HepG2 (cell line): ENCODE measurements at regions not wholly inside any gene's neighbourhood (a gene's known extent, or its start where the extent isn't known, plus 50 kb on each side); places are given as distances from the start of the nearest gene placed in this dataset.
"Not testable (repeated sequence)": the region's sequence is repeated elsewhere in the genome, so short reads cannot be mapped to it uniquely, and the experiment has no call there.

ENCODE experiments used
- ATAC-seq: fragments of 200-7000 bp; cut with Tn5 transposase; 3 replicates; pipeline ENCODE4 v1.9.1; 2020; ENCODE audit warnings: mild to moderate bottlenecking, moderate library complexity
- BruUV-seq: library from RNA; stranded (reverse); fragments of 400-500 nt; replicated peaks from 2 replicates; lab custom pipeline; 2021; lab: Mats Ljungman, UMichigan
- CTCF ChIA-PET: fragments of 300-600 bp; formaldehyde crosslinking; extraction: SDS; loops from one replicate; lab custom pipeline; 2021; ENCODE audit warnings: low total read pairs, inconsistent platforms, low intra/inter-chr PET ratio; lab: Yijun Ruan, JAX
- POLR2A ChIA-PET: fragments of 350-600 bp; sonication (Branson Sonifier 250); formaldehyde crosslinking; loops from one replicate; lab custom pipeline; 2020; ENCODE audit warnings: antibody characterized with exemption, inconsistent platforms; lab: Yijun Ruan, JAX
- DNase-seq: peaks from one replicate; pipeline ENCODE4 v3.0.0-alpha.2; 2015; ENCODE audit warnings: low spot score
- FAIRE-seq: peaks from 3 replicates; lab custom pipeline; 2011; peaks lifted over from hg19 to GRCh38; lab: Jason Lieb, UNC
- H2AFZ ChIP-seq: one replicate; pipeline ENCODE4 v1.6.1; 2011; ENCODE audit warnings: low read length, inconsistent platforms
- H3K27ac ChIP-seq: fragments of 300-600 bp; 3 replicates; pipeline ENCODE4 v1.8.0; 2011; ENCODE audit warnings: mixed run types, mild to moderate bottlenecking, mixed read lengths, low read length, inconsistent platforms; ENCODE audit not compliant: insufficient read depth; ENCODE audit errors: extremely low read length
- H3K27me3 ChIP-seq, 2 experiments: fragments of 200-600 bp in 1 of 2; 2 replicates in 1 of 2; 3 replicates in 1 of 2; pipeline versions ENCODE4 v1.6.0 to v1.8.0; 2011; ENCODE audit warnings: low read length in 2 of 2, mild to moderate bottlenecking in 2 of 2, moderate library complexity in 2 of 2, inconsistent platforms in 1 of 2; ENCODE audit not compliant: insufficient read depth in 2 of 2, control insufficient read depth in 1 of 2
- H3K36me3 ChIP-seq, 2 experiments: fragments of 200-600 bp in 1 of 2; replicated peaks in 1 of 2; 2 replicates in 1 of 2; 3 replicates in 1 of 2; pipeline versions ENCODE4 v1.5.1 to v1.8.0; 2011; ENCODE audit warnings: low read length in 2 of 2, inconsistent platforms in 1 of 2; ENCODE audit not compliant: insufficient read depth in 2 of 2, control insufficient read depth in 1 of 2
- H3K4me1 ChIP-seq: 2 replicates; pipeline ENCODE4 v1.5.1; 2012; ENCODE audit warnings: low read length, inconsistent platforms; ENCODE audit not compliant: insufficient read depth
- H3K4me2 ChIP-seq: 2 replicates; pipeline ENCODE4 v1.6.0; 2011; ENCODE audit warnings: low read depth, low read length, inconsistent platforms
- H3K4me3 ChIP-seq, 3 experiments: fragments of 200-600 bp in 1 of 3; sonication (generic), shearing (Covaris generic) in 1 of 3; replicated peaks in 1 of 3; 2 replicates each; pipeline ENCODE4 v1.5.1; 2011 to 2016; ENCODE audit warnings: low read length in 3 of 3, inconsistent platforms in 2 of 3, low read depth in 2 of 3, mild to moderate bottlenecking in 2 of 3, control low read depth in 1 of 3, mixed read lengths in 1 of 3; ENCODE audit not compliant: insufficient read depth in 1 of 3
- H3K79me2 ChIP-seq: one replicate; pipeline ENCODE4 v1.6.1; 2011; ENCODE audit warnings: low read length, inconsistent platforms; ENCODE audit not compliant: insufficient read depth
- H3K9ac ChIP-seq: 2 replicates; pipeline ENCODE4 v1.6.0; 2011; ENCODE audit warnings: mild to moderate bottlenecking, low read depth, low read length, inconsistent platforms; ENCODE audit not compliant: insufficient read depth
- H3K9me3 ChIP-seq: 2 replicates; pipeline ENCODE4 v1.5.1; 2012; ENCODE audit warnings: mild to moderate bottlenecking, low read length
- H4K20me1 ChIP-seq: 2 replicates; pipeline ENCODE4 v1.6.0; 2011; ENCODE audit warnings: inconsistent platforms, mild to moderate bottlenecking, low read length, moderate library complexity; ENCODE audit not compliant: insufficient read depth
- SP1 ChIP-seq, 2 experiments: fragments of 450-650 bp in 1 of 2; sonication (generic) in 1 of 2; formaldehyde crosslinking in 1 of 2; IDR thresholded peaks; 2 replicates each; pipeline versions ENCODE4 v1.4.0 to v1.6.1; 2016 to 2020; ENCODE audit warnings: missing genetic modification reagents in 1 of 2
- TARDBP ChIP-seq: sonication (generic); formaldehyde crosslinking; IDR thresholded peaks from 2 replicates; pipeline ENCODE4 v1.8.0; 2022; ENCODE audit warnings: mild to moderate bottlenecking, missing genetic modification reagents
- WGBS: methylation state at CpG from one replicate; pipeline ENCODE4 v1.1.6; 2017; ENCODE audit warnings: low lambda C conversion rate; 5-methylcytosine and 5-hydroxymethylcytosine counted together
- in situ Hi-C: cut with HindIII; loops from 2 replicates; pipeline ENCODE4 v1.10.0; 2017; ENCODE audit warnings: low pct_unique_long_range_greater_than_20kb; ENCODE audit not compliant: extremely low pct_ligation_motif_present
- intact Hi-C: fragments of 100-400 bp; cut with micrococcal nuclease; formaldehyde crosslinking; loops from one replicate; pipeline ENCODE4 v1.10.0; 2022; ENCODE audit not compliant: unreplicated experiment

GRCh38 chr17:16856171-16856570 is 115.7 kb downstream of the TNFRSF13B start:
- intact Hi-C loops, result not testable (repeated sequence)

GRCh38 chr17:16854636-16855035 is 117.3 kb downstream of the TNFRSF13B start:
- DNase-seq, H2AFZ ChIP-seq, CTCF ChIA-PET, ATAC-seq, H3K27ac ChIP-seq, BruUV-seq, FAIRE-seq, H4K20me1 ChIP-seq, POLR2A ChIA-PET, H3K4me1 ChIP-seq, H3K4me3 ChIP-seq, H3K4me2 ChIP-seq, H3K36me3 ChIP-seq, in situ Hi-C loops, H3K79me2 ChIP-seq, H3K9ac ChIP-seq, H3K9me3 ChIP-seq, H3K27me3 ChIP-seq, intact Hi-C loops: not testable (repeated sequence)
- 36% methylated on average over 5 of the region's 5 CpGs for WGBS

More at GRCh38 chr17:16856171-16856570, 115.7 kb downstream of the TNFRSF13B start:
- in situ Hi-C loops, H3K4me3 ChIP-seq, FAIRE-seq, H3K9ac ChIP-seq, CTCF ChIA-PET, H3K27ac ChIP-seq, H4K20me1 ChIP-seq, H3K79me2 ChIP-seq, H3K9me3 ChIP-seq, POLR2A ChIA-PET, H3K27me3 ChIP-seq, ATAC-seq, DNase-seq, H3K36me3 ChIP-seq, H2AFZ ChIP-seq, H3K4me1 ChIP-seq, BruUV-seq, H3K4me2 ChIP-seq: not testable (repeated sequence)
- 6% methylated on average over 12 of the region's 12 CpGs for WGBS

GRCh38 chr17:16853661-16854320 is 118.1 kb downstream of the TNFRSF13B start:
- FAIRE-seq (no peak), ATAC-seq (no peak), DNase-seq (no peak)
- Histone ChIP-seq H3K79me2 (no peaks in the 10 kb centered on the region), H3K9me3 (no peaks in the 10 kb centered on the region), H3K27me3 (peaks cover 0 to 5% of the 10 kb centered on the region in 2 experiments; a peak in 1 of 5 replicates), H3K4me1 (no peaks in the 10 kb centered on the region), H3K4me2 (no peak overlapping the region), H4K20me1 (no peaks in the 10 kb centered on the region), H3K27ac (no peak overlapping the region), H3K36me3 (no peaks in the 10 kb centered on the region), H2AFZ (no peak overlapping the region), H3K4me3 (no peak overlapping the region), H3K9ac (no peak overlapping the region)
- no TSS peak for BruUV-seq
- POLR2A ChIA-PET, result no interaction called here
- WGBS, result 50% methylated on average over 26 of the region's 30 CpGs
- CTCF ChIA-PET, result no interaction called here
- intact Hi-C loops, result no loop called here
- TF ChIP-seq SP1 (IDR thresholded peaks at IDR 0.05), result no peak
- TF ChIP-seq SP1 (CRISPR knock-in tag; IDR thresholded peaks at IDR 0.05), result no peak
- no peak for TF ChIP-seq TARDBP (CRISPR knock-in tag)
- TF ChIP-seq, all 625 proteins: peak for 0
- in situ Hi-C loops, result no loop called here

- H3K9me3 ChIP-seq, intact Hi-C loops, CTCF ChIA-PET, H3K79me2 ChIP-seq, H3K27me3 ChIP-seq, POLR2A ChIA-PET, BruUV-seq, FAIRE-seq, H3K4me1 ChIP-seq, H2AFZ ChIP-seq, H3K36me3 ChIP-seq, ATAC-seq, H3K4me3 ChIP-seq, H3K27ac ChIP-seq, DNase-seq, H4K20me1 ChIP-seq, in situ Hi-C loops, H3K4me2 ChIP-seq, H3K9ac ChIP-seq: not testable (repeated sequence)
- 20% methylated on average over 3 of the region's 7 CpGs for WGBS
These were observed 122.1 kb downstream of the TNFRSF13B start for GRCh38 chr17:16849861-16850260.
